ENCODE measurements at regions not wholly inside any gene's neighbourhood (a gene's known extent, or its start where the extent isn't known, plus 50 kb on each side); places are given as distances from the start of the nearest gene placed in this dataset.

DNA sequence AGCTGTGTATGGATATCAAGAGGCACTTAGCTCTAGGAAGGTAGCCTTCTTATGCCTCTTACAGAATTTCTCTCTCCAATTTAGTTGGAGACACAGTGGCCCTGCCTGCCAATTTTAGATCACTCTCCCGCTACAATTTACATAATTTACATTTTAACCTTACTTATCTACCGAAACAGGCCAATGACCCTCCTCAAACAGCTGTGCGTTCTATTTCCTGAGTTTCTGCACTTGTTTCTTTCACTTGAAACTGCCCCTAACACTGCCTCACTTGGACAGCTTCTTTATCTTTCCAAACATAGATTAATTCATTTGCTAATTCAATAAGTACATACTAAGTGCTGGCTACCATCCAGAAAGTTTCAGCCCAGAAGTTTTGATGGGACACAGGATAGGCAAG lies 52.9 kb upstream of the HDDC2 start:
- CTCF ChIA-PET = no interaction called here
- DNase-seq (ENCODE audit: low read depth) = no peak
- no peaks in the 10 kb centered on the region for H3K36me3 ChIP-seq (ENCODE audit: control insufficient read depth, insufficient read depth, low read length)
- peaks cover 1% of the 10 kb centered on the region; the same call in 1 of the 2 replicates for H3K27me3 ChIP-seq (ENCODE audit: control insufficient read depth, insufficient read depth, low read length)
- no peak overlapping the region for H3K4me3 ChIP-seq (ENCODE audit: low read depth, low read length)
- TF ChIP-seq, protein P1, sequence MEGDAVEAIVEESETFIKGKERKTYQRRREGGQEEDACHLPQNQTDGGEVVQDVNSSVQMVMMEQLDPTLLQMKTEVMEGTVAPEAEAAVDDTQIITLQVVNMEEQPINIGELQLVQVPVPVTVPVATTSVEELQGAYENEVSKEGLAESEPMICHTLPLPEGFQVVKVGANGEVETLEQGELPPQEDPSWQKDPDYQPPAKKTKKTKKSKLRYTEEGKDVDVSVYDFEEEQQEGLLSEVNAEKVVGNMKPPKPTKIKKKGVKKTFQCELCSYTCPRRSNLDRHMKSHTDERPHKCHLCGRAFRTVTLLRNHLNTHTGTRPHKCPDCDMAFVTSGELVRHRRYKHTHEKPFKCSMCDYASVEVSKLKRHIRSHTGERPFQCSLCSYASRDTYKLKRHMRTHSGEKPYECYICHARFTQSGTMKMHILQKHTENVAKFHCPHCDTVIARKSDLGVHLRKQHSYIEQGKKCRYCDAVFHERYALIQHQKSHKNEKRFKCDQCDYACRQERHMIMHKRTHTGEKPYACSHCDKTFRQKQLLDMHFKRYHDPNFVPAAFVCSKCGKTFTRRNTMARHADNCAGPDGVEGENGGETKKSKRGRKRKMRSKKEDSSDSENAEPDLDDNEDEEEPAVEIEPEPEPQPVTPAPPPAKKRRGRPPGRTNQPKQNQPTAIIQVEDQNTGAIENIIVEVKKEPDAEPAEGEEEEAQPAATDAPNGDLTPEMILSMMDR (IDR thresholded peaks at IDR 0.05; ENCODE audit: insufficient read depth, low read depth, low read length) = no peak
- POLR2A ChIA-PET = no interaction called here

GRCh38 chr6:125356884-125357283 lies 55.1 kb upstream of the HDDC2 start:
- ChIA-PET POLR2A (no interaction called here), CTCF (no interaction called here)
- no peak for DNase-seq (ENCODE audit: low read depth)

DNA sequence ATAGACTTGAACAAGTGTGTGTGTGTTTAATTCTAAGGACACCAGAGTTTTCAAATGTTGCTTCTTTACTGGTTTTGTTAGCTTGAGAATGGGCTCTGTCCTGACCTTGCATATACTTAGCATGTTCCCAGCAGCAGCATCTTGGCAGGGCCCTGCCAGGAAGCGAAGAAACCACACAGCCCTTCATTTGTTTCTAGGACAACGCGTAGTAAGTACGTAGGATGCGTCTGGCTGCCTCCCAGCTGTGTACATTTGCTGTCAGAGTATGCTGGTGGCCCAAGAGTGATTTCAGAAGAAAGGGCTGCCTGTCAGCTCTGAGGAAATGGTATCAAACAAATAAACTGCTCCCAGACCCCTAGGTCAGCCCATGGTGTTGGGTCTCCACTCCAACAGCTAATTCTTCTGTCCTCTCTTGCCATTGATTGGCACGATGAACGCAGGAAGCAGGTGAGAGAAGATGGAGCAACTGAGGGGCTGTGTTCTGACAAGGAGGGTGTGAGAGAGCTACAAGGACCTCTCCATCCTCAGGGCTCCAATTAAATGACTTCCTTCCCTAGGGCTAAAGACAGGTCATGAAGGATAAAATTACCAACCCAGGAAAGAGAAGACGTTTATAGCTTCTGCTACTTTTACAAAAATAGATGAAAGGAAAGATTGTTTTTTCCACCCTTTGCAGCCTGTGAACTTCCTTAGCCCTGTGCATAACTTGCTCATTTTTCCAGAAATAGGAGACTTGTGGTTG lies 55.9 kb upstream of the HDDC2 start:
- DNase-seq (ENCODE audit: low read depth) = no peak

More at GRCh38 chr6:125356884-125357283, 55.1 kb upstream of the HDDC2 start:
- Histone ChIP-seq H3K4me3 (ENCODE audit: low read depth, low read length) (no peak overlapping the region), H3K36me3 (ENCODE audit: control insufficient read depth, insufficient read depth, low read length) (no peaks in the 10 kb centered on the region), H3K27me3 (ENCODE audit: control insufficient read depth, insufficient read depth, low read length) (peaks cover 1% of the 10 kb centered on the region; the same call in 1 of the 2 replicates)
- TF ChIP-seq, protein P1 (IDR thresholded peaks at IDR 0.05; ENCODE audit: insufficient read depth, low read depth, low read length) = no peak

DNA sequence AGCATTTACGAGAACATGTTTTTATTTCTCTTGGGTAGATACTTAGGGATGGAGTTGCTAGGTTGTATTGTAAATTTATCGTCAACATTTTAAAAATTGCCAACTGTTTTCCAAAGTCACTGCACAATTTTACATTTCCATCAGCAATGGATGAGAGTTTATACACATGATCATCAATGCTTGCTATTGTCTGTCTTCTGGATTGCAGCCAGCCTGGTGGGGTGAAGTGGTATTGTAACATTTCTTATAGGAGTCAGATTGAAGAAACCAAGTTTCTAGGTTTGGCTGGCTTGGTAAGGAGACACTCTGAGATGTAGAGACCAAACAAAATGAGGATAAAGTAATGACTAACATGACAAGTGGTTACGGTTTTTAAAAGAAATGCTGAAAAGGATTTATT lies 57.1 kb upstream of the HDDC2 start:
- H3K4me3 ChIP-seq (ENCODE audit: low read depth, low read length) = no peak overlapping the region
- no peaks in the 10 kb centered on the region for H3K36me3 ChIP-seq (ENCODE audit: control insufficient read depth, insufficient read depth, low read length)
- DNase-seq (ENCODE audit: low read depth) = no peak
- TF ChIP-seq, protein P1 (IDR thresholded peaks at IDR 0.05; ENCODE audit: insufficient read depth, low read depth, low read length) = no peak
- ChIA-PET CTCF (no interaction called here), POLR2A (no interaction called here)
- peaks cover 7% of the 10 kb centered on the region for H3K27me3 ChIP-seq (ENCODE audit: control insufficient read depth, insufficient read depth, low read length)

More for the DNA sequence above, 55.9 kb upstream of the HDDC2 start:
- Histone ChIP-seq H3K4me3 (ENCODE audit: low read depth, low read length) (no peak overlapping the region), H3K27me3 (ENCODE audit: control insufficient read depth, insufficient read depth, low read length) (peaks cover 1% of the 10 kb centered on the region; the same call in 1 of the 2 replicates), H3K36me3 (ENCODE audit: control insufficient read depth, insufficient read depth, low read length) (no peaks in the 10 kb centered on the region)
- POLR2A ChIA-PET = no interaction called here
- CTCF ChIA-PET = no interaction called here
- TF ChIP-seq, protein P1 (IDR thresholded peaks at IDR 0.05; ENCODE audit: insufficient read depth, low read depth, low read length) = no peak

DNA sequence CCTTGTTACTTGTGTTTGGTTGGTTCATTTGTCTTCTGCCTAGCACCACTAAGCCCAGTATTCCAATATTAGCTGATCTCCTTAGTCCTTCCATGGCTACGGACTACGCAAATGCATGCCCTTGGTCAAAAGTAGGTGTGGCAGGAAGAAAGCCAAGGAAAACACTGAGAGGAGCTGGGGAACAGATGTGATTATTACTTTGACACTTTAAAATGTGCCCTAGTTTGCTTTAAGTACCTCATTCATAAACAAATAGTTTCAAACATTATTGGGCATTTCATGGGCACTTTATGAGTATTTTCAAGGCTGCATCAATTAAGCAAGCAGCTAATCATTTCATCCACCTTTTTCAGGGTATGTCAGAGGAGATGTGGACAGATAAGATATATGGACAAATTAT lies 60.1 kb upstream of the HDDC2 start:
- Histone ChIP-seq H3K27me3 (ENCODE audit: control insufficient read depth, insufficient read depth, low read length) (peaks cover 7% of the 10 kb centered on the region), H3K36me3 (ENCODE audit: control insufficient read depth, insufficient read depth, low read length) (no peaks in the 10 kb centered on the region), H3K4me3 (ENCODE audit: low read depth, low read length) (no peak overlapping the region)
- CTCF ChIA-PET = interaction anchor here (2.1 kb wide), 1 partner anchor 15 kb away, joined by 5 read pairs; no protein-coding TSS in a partner anchor
- TF ChIP-seq, protein P1 (IDR thresholded peaks at IDR 0.05; ENCODE audit: insufficient read depth, low read depth, low read length) = no peak
- DNase-seq (ENCODE audit: low read depth) = no peak
- POLR2A ChIA-PET = no interaction called here
